GM21381 (cell line): ENCODE measurements at regions not wholly inside any gene's neighbourhood (a gene's known extent, or its start where the extent isn't known, plus 50 kb on each side); places are given as distances from the start of the nearest gene placed in this dataset.
"Not testable (repeated sequence)": the region's sequence is repeated elsewhere in the genome, so short reads cannot be mapped to it uniquely, and the experiment has no call there.

ENCODE experiments used
- ATAC-seq: cut with Tn5 transposase; IDR thresholded peaks from one replicate; pipeline ENCODE4 v1.9.1; 2021; ENCODE audit warnings: mild to moderate bottlenecking, moderate library complexity; ENCODE audit not compliant: unreplicated experiment

- ATAC-seq: no peak
Observed at GRCh38 chr7:69418869-69419670, 179.2 kb upstream of the AUTS2 start.

- no peak for ATAC-seq
Observed at GRCh38 chr7:69419934-69420333, 178.3 kb upstream of the AUTS2 start.

DNA sequence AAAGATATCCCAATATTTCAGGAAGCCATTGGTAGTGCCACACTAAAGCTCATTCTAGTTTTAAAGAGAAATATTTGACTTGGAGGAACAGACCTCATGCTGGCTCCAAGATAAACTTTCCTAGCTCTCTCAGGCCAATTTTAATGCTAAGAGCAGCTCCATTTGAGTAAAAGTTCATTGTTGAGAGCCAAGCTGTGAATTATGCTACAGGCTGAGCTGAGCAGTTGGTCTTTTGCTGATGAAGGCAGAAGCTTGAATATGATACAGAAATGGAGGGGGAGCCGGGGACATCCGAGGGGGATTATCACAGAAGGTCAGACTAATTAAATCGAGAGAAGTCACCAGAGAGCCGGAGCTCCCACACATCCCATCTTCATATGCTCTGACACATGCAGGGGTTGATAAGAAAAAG lies 175.7 kb upstream of the AUTS2 start:
- ATAC-seq: no peak

- no peak for ATAC-seq
Observed at GRCh38 chr7:69426705-69427104, 171.6 kb upstream of the AUTS2 start.

- no peak for ATAC-seq
Observed at GRCh38 chr7:69428089-69428488, 170.2 kb upstream of the AUTS2 start.

DNA sequence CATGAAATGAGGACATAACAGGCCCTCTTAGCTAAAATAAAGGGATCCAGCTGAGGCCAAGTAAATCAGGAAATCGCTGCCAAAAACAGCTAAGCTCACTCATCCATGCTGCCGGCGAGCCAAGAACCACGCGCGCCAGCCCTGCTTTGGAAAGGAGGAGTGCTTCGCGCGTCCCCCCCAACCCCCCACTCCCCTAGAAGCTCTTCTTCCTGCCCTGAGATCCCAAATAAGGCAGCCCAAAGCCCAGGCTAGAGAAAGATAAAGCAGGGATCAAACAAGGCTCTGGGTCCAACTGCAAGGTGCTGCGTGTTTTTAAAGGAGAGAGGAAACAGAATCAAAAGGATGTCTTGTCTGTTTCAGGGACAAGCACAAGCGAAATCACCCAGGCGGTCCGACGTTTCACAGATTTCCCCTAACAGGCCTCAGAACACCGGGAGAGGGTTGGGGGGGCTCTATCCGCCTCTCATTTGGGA lies 168.3 kb upstream of the AUTS2 start:
- no peak for ATAC-seq

DNA sequence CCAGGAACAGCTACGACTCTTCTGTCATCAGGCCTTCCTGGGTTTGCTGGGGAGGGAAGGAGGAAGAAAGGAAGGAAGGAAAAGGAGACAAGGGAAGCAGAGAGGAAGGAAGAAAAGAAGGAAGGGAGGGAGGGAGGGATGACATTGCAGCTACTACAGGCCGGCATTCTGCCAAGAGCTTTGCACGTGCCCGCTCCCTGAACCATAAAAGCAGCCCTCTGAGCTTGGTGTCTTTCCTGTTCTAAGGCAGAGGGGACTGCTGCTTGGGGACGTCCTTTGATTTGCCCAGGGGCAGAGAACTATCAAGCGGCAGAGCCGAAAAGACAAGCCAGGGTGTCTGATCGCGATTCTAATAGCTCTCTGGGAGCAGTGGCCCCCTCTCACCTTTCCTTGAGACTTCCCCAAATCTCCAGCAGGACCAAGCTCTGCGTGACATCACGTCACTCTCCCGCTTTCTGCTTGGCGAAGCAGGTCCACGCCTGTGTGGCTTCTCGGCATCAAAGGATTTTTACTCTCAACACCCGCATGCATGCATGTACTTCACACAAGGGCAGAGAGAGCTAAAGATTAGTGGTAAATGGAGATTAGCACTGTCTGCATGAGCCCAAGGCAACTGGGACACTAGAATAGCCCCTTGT lies 167.8 kb upstream of the AUTS2 start:
- ATAC-seq: no peak

GRCh38 chr7:69431626-69432025 lies 166.6 kb upstream of the AUTS2 start:
- no peak for ATAC-seq

DNA sequence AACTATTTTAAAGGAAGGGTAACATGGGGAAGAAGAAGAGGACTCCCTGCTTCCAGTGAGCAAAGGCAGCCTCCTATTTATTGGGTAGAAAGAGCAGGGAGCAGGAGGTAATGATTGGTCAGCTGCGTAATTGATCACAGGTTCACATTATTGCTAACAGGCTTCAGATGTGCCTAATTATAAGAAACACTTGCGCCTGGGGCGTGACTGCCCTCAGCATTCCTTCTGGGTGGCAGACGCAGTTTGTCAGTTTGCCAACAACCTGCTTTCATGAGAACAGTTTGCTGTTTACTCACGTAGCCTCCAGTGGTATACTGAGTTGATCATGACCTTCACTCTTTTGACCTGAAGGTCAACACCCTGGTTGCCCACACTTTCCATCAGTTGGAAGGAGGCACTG lies 166.0 kb upstream of the AUTS2 start:
- ATAC-seq: not testable (repeated sequence)

- no peak for ATAC-seq
Observed at GRCh38 chr7:69433081-69433480, 165.2 kb upstream of the AUTS2 start.

DNA sequence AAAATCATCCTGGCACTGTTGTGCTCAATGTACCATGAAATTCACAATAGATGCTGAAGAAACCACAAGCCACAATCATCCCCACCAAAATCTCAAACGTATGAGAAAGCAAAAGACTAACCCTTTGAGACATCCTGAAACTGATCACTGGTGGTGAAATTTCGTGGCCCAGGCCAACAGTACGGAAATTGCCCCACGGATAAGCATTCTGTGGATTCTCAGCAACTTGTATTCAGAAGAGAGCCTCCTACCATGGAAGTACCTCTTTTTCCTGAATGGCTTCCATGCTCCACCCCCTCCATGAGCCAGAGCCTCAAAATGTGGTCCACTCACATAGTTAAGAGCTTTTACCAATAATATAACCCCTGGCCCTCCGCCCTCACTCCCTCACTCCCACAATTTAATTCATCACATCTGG lies 163.9 kb upstream of the AUTS2 start:
- ATAC-seq: no peak

- no peak for ATAC-seq
Observed at GRCh38 chr7:69435711-69436110, 162.6 kb upstream of the AUTS2 start.

GRCh38 chr7:69436946-69437345 lies 161.3 kb upstream of the AUTS2 start:
- no peak for ATAC-seq

DNA sequence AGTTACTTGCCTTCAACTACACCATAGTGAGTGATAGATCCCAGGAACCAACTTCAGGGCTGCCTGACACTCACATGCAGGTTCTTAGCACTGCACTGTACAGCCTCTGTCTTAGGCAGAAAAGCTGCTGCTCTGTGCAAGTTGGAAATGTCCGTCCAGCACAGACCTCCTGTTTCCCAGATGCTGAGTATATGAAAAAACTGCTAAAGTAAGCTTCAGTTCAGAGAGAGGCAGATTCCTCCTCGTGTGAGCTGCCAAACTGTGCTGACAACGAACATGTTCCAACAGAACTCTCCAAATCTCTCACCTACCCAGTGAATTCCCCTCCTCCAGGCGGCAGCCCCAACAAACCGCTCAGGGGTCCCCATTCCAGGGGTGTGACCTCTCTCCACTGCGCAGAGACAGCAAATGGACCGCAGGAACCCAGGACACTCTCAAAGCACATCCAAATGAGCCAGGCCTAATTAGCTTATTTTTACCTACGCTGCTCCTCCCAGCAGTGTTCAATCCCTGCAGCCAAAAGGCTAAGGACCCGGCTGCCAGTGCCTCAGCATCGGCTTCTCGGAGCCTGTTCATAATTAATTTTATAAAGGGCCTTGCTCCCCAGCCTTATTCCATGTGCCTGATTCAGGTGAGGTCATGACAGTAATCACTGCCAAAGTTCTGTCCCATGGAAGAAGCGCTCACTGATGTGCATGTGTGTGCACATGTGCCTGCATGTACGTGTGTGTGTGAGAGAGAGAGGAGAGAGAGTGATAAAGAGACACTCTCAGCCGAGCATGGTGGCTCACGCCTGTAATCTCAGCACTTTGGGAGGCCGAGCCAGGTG lies 159.5 kb upstream of the AUTS2 start:
- ATAC-seq: no peak

DNA sequence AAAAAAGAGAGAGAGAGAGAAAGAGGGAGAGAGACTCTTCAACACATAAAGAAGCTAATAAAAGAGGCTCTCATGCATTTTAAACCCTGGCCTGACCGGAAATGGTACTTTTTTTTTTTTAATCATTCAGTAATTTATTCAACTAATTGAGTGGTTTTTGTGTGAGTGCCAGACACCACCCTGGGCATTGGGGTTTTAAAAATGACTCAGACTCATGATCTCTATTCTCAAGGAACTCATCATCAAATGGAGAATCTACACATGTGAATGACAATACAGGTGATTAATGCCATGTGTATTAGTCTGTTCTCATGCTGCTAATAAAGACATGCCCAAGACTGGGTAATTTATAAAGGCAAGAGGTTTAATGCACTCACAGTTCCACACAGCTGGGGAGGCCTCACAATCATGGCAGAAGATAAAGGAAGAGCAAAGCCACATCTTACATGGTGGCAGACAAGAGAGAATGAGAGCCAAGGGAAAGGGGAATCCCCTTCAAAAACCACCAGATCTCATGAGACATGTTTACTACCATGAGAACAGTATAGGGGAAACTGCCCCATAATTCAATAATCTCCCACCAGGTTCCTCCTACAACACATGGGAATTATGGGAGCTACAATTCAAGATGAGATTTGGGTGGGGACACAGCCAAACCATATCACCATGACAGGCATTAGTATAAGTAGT lies 158.5 kb upstream of the AUTS2 start:
- ATAC-seq: no peak

DNA sequence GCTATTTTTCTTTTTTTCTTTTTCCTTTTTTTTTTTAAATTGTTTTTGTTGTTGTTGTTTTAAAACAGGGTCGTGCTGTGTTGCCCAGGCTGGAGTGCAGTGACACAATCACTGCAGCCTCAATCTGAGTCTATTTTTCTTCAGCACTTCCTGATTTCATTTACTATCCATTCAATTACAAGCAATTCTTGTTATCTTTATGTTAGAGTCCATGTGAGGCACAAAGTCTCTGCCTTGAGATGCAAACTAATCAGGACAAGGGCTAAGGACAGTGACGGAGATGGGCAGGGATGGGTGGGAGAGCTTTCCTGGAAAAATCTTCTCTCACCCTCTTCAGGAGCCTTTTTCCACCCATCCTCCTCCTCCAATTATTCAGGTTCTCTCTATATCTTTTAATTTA lies 157.3 kb upstream of the AUTS2 start:
- no peak for ATAC-seq

DNA sequence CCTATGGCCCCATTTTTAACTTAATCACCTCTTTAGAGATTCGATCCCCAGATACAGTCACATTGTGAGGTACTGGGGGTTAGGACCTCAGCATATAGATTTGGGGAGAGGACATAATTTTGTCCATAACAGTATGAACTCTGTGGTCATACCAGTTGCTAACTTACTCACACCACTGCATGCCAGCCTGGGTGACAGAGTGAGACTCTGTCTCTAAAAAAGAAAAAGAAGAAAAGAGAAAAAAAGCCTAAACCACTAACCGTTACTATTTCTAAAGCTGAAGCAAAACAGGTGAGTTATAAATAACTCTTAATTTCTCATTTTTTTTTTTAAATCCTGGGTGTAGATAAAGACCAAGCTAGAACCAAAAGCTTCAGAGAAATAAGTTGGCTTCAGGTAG lies 155.1 kb upstream of the AUTS2 start:
- ATAC-seq: no peak

- ATAC-seq: no peak
Observed at GRCh38 chr7:69445541-69445940, 152.7 kb upstream of the AUTS2 start.

- ATAC-seq: not testable (repeated sequence)
Observed at GRCh38 chr7:69446213-69446612, 152.1 kb upstream of the AUTS2 start.

- ATAC-seq: no peak
Observed at GRCh38 chr7:69448071-69448470, 150.2 kb upstream of the AUTS2 start.

- ATAC-seq: no peak
Observed at GRCh38 chr7:69450456-69450855, 147.8 kb upstream of the AUTS2 start.
